AG10803 (cell line): ENCODE measurements at regions not wholly inside any gene's neighbourhood (a gene's known extent, or its start where the extent isn't known, plus 50 kb on each side); places are given as distances from the start of the nearest gene placed in this dataset.
"Not testable (repeated sequence)": the region's sequence is repeated elsewhere in the genome, so short reads cannot be mapped to it uniquely, and the experiment has no call there.

Experiments
- DNase-seq: peaks from one replicate; pipeline ENCODE4 v3.0.0; 2010; ENCODE audit warnings: low read depth
- H3K4me3 ChIP-seq: 2 replicates; pipeline ENCODE4 v1.5.1; 2011; ENCODE audit warnings: mild to moderate bottlenecking, low read length, control low read depth
- CTCF ChIP-seq: conservative IDR thresholded peaks from 2 replicates; pipeline ENCODE4 v1.5.1; 2011; ENCODE audit warnings: mild to moderate bottlenecking, low read length, control low read depth, inconsistent platforms

- no peak for DNase-seq
- TF ChIP-seq CTCF, result no peak
- H3K4me3 ChIP-seq, result no peak overlapping the region
These were observed 244.7 kb upstream of the RSPO3 start for GRCh38 chr6:126873791-126874190.

GRCh38 chr6:126876446-126876845 lies 242.0 kb upstream of the RSPO3 start:
- no peak for TF ChIP-seq CTCF
- no peak overlapping the region for H3K4me3 ChIP-seq
- DNase-seq, result no peak

GRCh38 chr6:126880964-126881363 lies 237.5 kb upstream of the RSPO3 start:
- TF ChIP-seq CTCF, result no peak
- no peak for DNase-seq

GRCh38 chr6:126886106-126886505 lies 232.4 kb upstream of the RSPO3 start:
- DNase-seq, result peak; percentile 54
- no peak for TF ChIP-seq CTCF
- H3K4me3 ChIP-seq, result no peak overlapping the region

More at GRCh38 chr6:126880964-126881363, 237.5 kb upstream of the RSPO3 start:
- no peak overlapping the region for H3K4me3 ChIP-seq

GRCh38 chr6:126888727-126889725 lies 229.4 kb upstream of the RSPO3 start:
- no peak for DNase-seq
- H3K4me3 ChIP-seq, result no peak overlapping the region
- no peak for TF ChIP-seq CTCF

- no peak overlapping the region for H3K4me3 ChIP-seq
- TF ChIP-seq CTCF, result no peak
- no peak for DNase-seq
These were observed 228.4 kb upstream of the RSPO3 start for GRCh38 chr6:126890055-126890454.

GRCh38 chr6:126891158-126891557 lies 227.3 kb upstream of the RSPO3 start:
- H3K4me3 ChIP-seq, result no peak overlapping the region
- no peak for DNase-seq
- TF ChIP-seq CTCF, result no peak

GRCh38 chr6:126892869-126893268 lies 225.6 kb upstream of the RSPO3 start:
- DNase-seq, result not testable (repeated sequence)

More at GRCh38 chr6:126892869-126893268, 225.6 kb upstream of the RSPO3 start:
- not testable (repeated sequence) for H3K4me3 ChIP-seq
